ENCODE measurements at regions not wholly inside any gene's neighbourhood (a gene's known extent, or its start where the extent isn't known, plus 50 kb on each side); places are given as distances from the start of the nearest gene placed in this dataset.
"Not testable (repeated sequence)": the region's sequence is repeated elsewhere in the genome, so short reads cannot be mapped to it uniquely, and the experiment has no call there.

DNA sequence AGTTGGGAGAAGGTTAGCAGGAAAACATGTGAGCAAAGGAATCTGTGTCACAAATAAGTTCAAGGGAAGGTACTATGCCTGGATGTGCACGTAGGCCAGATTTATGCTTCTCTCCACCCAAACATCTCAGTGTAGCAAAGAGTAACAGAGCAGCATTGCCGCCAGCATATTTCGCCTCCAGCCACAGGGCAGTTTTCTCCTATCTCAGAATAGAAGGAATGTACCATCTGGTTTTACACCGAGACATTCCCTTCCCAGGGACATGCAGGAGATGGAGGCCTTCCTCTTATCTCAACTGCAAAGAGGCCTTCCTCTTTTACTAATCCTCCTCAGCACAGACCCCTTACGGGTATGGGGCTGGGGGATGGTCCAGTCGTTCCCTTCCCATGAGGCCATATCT, 155.4 kb downstream of the PABPC4L start:
- TF ChIP-seq, protein P1, sequence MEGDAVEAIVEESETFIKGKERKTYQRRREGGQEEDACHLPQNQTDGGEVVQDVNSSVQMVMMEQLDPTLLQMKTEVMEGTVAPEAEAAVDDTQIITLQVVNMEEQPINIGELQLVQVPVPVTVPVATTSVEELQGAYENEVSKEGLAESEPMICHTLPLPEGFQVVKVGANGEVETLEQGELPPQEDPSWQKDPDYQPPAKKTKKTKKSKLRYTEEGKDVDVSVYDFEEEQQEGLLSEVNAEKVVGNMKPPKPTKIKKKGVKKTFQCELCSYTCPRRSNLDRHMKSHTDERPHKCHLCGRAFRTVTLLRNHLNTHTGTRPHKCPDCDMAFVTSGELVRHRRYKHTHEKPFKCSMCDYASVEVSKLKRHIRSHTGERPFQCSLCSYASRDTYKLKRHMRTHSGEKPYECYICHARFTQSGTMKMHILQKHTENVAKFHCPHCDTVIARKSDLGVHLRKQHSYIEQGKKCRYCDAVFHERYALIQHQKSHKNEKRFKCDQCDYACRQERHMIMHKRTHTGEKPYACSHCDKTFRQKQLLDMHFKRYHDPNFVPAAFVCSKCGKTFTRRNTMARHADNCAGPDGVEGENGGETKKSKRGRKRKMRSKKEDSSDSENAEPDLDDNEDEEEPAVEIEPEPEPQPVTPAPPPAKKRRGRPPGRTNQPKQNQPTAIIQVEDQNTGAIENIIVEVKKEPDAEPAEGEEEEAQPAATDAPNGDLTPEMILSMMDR (IDR thresholded peaks at IDR 0.05): not testable (repeated sequence)
- TF ChIP-seq ZFX (IDR thresholded peaks at IDR 0.05; ENCODE audit: borderline replicate concordance): not testable (repeated sequence)

Measured in 22Rv1 (cell line).